NCI-H2227 (cell line): ENCODE measurements at regions not wholly inside any gene's neighbourhood (a gene's known extent, or its start where the extent isn't known, plus 50 kb on each side); places are given as distances from the start of the nearest gene placed in this dataset.

Source experiments
- DNase-seq: peaks from one replicate; lab custom pipeline; 2025; ENCODE audit not compliant: unreplicated experiment; lab: John Stamatoyannopoulos, UW

GRCh38 chr18:45556222-45556621 is 59.1 kb upstream of the SLC14A2 start:
- no peak for DNase-seq

GRCh38 chr18:45557287-45557686 is 58.0 kb upstream of the SLC14A2 start:
- DNase-seq: no peak

- no peak for DNase-seq
Measured at GRCh38 chr18:45557779-45558178, 57.5 kb upstream of the SLC14A2 start.

GRCh38 chr18:45559258-45559657 is 56.0 kb upstream of the SLC14A2 start:
- DNase-seq: no peak

- DNase-seq: no peak
Measured at GRCh38 chr18:45560870-45561269, 54.4 kb upstream of the SLC14A2 start.

- DNase-seq: no peak
Measured at GRCh38 chr18:45562567-45563479, 52.5 kb upstream of the SLC14A2 start.

GRCh38 chr18:45565280-45565970 is 49.9 kb upstream of the SLC14A2 start:
- no peak for DNase-seq
